LNCAP (cell line): ENCODE measurements at regions not wholly inside any gene's neighbourhood (a gene's known extent, or its start where the extent isn't known, plus 50 kb on each side); places are given as distances from the start of the nearest gene placed in this dataset.
A peak's percentile ranks its signal among the peaks of the same experiment; 100 is the strongest.

ENCODE experiments used
- CTCF ChIP-seq: fragments of 450-650 bp; IDR thresholded peaks from 2 replicates; pipeline ENCODE4 v1.5.1; 2017; ENCODE audit warnings: mild to moderate bottlenecking

- TF ChIP-seq CTCF, result no peak
Measured at GRCh38 chr9:536597-537511, 304.6 kb upstream of the DMRT1 start.

- TF ChIP-seq CTCF, result no peak
Measured at GRCh38 chr9:543478-543877, 298.0 kb upstream of the DMRT1 start.

DNA sequence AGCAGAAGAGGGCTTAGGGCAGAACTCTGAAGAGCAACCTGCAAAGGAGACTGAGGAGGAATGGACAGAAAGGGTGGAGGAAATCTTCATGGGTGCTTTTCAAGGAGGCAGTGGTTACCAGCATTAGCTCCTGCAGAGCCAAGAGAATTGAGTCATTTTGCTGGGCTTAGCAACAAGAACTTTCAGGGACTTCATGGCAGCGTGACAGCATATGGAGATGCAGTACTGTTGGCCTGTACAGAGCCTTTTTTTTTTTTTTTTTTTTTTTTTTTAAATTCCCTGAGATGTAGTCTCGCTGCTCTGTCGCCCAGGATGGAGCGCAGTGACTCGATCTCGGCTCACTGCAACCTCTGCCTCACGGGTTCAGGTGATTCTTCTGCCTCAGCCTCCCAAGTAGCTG is 296.0 kb upstream of the DMRT1 start:
- TF ChIP-seq CTCF, result no peak

GRCh38 chr9:546235-546634 is 295.3 kb upstream of the DMRT1 start:
- no peak for TF ChIP-seq CTCF

GRCh38 chr9:546797-547223 is 294.7 kb upstream of the DMRT1 start:
- TF ChIP-seq CTCF, result peak; percentile 57

DNA sequence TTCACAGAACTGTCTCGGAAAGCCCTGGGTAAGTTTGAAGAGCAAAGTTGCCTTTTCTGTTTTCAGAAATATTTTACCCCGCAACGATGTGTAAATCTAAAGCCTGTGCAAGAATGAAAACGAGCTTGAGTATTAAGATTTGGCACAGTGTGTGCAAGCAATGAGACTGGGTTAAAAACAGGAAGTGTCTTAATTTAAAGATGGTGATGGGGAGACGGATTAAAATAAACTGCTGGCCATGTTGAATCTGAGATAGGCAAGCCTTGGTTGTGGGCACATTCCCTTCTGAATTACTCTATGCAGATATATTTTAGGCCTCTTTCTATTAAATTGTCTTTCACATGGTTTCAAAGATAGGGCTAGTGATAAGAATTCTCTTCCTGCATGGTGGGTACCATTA is 294.2 kb upstream of the DMRT1 start:
- 0 out of 2 replicates have a peak, but pooled peaks have one; percentile 16 for TF ChIP-seq CTCF

DNA sequence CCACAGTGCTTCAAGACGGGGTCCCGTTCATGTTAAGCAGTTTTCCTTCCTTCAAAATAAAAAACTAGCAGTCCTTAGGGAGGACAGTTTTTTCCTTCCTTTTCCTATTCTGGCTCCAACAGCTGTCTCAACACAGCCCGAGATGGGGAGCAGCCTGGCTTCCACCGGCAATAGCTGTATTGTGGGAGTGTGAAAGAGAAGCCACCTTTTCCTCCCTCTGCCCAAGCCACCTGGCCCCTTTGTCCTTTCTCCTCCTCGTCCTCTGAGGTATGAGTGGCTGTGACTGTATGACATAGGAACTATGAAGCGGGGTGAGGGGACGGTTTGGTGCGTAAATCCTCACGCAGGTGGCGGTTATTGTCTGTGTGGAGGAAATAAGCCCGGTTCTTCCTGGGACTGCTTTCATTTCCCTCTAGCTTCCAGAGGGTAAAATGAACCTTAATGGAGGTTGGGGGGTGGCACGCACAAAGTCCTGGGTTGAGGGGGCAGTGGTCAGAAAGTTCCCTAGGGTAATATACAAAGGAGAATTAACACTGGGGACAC is 292.0 kb upstream of the DMRT1 start:
- TF ChIP-seq CTCF, result no peak
